Renal cortex interstitium (tissue), 11 donors: ENCODE measurements at regions not wholly inside any gene's neighbourhood (a gene's known extent, or its start where the extent isn't known, plus 50 kb on each side); places are given as distances from the start of the nearest gene placed in this dataset.

Experiments used
- DNase-seq, 11 donors: peaks; one replicate each; pipeline ENCODE4 v3.0.0-alpha.2; 2013; ENCODE audit warnings: low read depth in 9 of 11, low spot score in 4 of 11; ENCODE audit errors: extremely low read depth in 1 of 11

- no peak for DNase-seq
These were observed 268.5 kb upstream of the AKR1E2 start for GRCh38 chr10:4557469-4557868.

GRCh38 chr10:4556527-4556926, 269.5 kb upstream of the AKR1E2 start:
- no peak for DNase-seq

- no peak for DNase-seq
These were observed 270.1 kb upstream of the AKR1E2 start for GRCh38 chr10:4555920-4556319.

- DNase-seq, result no peak
These were observed 276.8 kb upstream of the AKR1E2 start for GRCh38 chr10:4549139-4549653.

GRCh38 chr10:4546931-4547330, 279.1 kb upstream of the AKR1E2 start:
- DNase-seq, result no peak

GRCh38 chr10:4546500-4546899, 279.5 kb upstream of the AKR1E2 start:
- DNase-seq, result no peak

- no peak for DNase-seq
These were observed 280.9 kb upstream of the AKR1E2 start for GRCh38 chr10:4545062-4545461.

GRCh38 chr10:4543938-4544533, 282.0 kb upstream of the AKR1E2 start:
- no peak for DNase-seq

GRCh38 chr10:4541292-4541691, 284.7 kb upstream of the AKR1E2 start:
- no peak for DNase-seq

- DNase-seq, result no peak
These were observed 288.0 kb upstream of the AKR1E2 start for GRCh38 chr10:4538016-4538415.

GRCh38 chr10:4535521-4535920, 290.5 kb upstream of the AKR1E2 start:
- no peak for DNase-seq

GRCh38 chr10:4533621-4534020, 292.4 kb upstream of the AKR1E2 start:
- DNase-seq, result no peak

- no peak for DNase-seq
These were observed 293.0 kb upstream of the AKR1E2 start for GRCh38 chr10:4532976-4533375.

GRCh38 chr10:4532467-4532866, 293.5 kb upstream of the AKR1E2 start:
- no peak for DNase-seq

GRCh38 chr10:4532011-4532410, 294.0 kb upstream of the AKR1E2 start:
- DNase-seq, result no peak

- no peak for DNase-seq
These were observed 296.7 kb upstream of the AKR1E2 start for GRCh38 chr10:4529266-4529665.

GRCh38 chr10:4527281-4527970, 298.6 kb upstream of the AKR1E2 start:
- no peak for DNase-seq

- DNase-seq, result no peak
These were observed 299.7 kb upstream of the AKR1E2 start for GRCh38 chr10:4526311-4526731.

GRCh38 chr10:4525103-4525502, 300.9 kb upstream of the AKR1E2 start:
- no peak for DNase-seq

- peak in 1 of 11 donors; percentile 56 for DNase-seq
These were observed 303.6 kb upstream of the AKR1E2 start for GRCh38 chr10:4522296-4523000.
